Adrenal gland (tissue), 9 donors: ENCODE measurements at regions not wholly inside any gene's neighbourhood (a gene's known extent, or its start where the extent isn't known, plus 50 kb on each side); places are given as distances from the start of the nearest gene placed in this dataset.

Source experiments
- DNase-seq, 7 donors: peaks; one replicate each; pipeline ENCODE4 v3.0.0-alpha.2; 2019 to 2020
- H3K27ac ChIP-seq, 5 donors: fragments of 200-600 bp; sonication (generic) in 4 of 5; 1 replicate in 3 of 5; 2 replicates in 2 of 5; pipeline versions ENCODE4 v1.5.1 to v1.8.0; 2016 to 2020; ENCODE audit warnings: mild to moderate bottlenecking in 1 of 5
- H3K27me3 ChIP-seq: fragments of 200-600 bp; 2 replicates; pipeline ENCODE4 v1.8.0; 2021
- H3K36me3 ChIP-seq, 2 donors: fragments of 200-600 bp; replicated peaks in 1 of 2; 1 replicate in 1 of 2; 2 replicates in 1 of 2; pipeline versions ENCODE4 v1.5.1 to v1.8.0; 2018 to 2022
- H3K4me1 ChIP-seq, 2 donors: fragments of 200-600 bp; replicated peaks in 1 of 2; 1 replicate in 1 of 2; 2 replicates in 1 of 2; pipeline versions ENCODE4 v1.5.1 to v1.8.0; 2018 to 2021
- H3K4me3 ChIP-seq, 4 donors: fragments of 200-600 bp; sonication (generic) in 3 of 4; one replicate each; pipeline ENCODE4 v1.5.1; 2016 to 2018
- H3K9me3 ChIP-seq, 3 donors: fragments of 200-600 bp; sonication (generic) in 1 of 3; replicated peaks in 1 of 3; 1 replicate in 2 of 3; 2 replicates in 1 of 3; pipeline versions ENCODE4 v1.5.1 to v1.8.0; 2016 to 2021
- CTCF ChIP-seq, 6 experiments: fragments of 450-650 bp in 4 of 6; fragments of 200-600 bp in 2 of 6; sonication (generic) in 1 of 6; IDR thresholded peaks; 1 replicate in 5 of 6; 2 replicates in 1 of 6; pipeline versions ENCODE4 v1.5.1 to v1.8.0; 2016 to 2021; ENCODE audit warnings: antibody characterized with exemption in 6 of 6, mild to moderate bottlenecking in 2 of 6, moderate library complexity in 1 of 6
- POLR2A ChIP-seq, 2 donors: fragments of 450-650 bp; IDR thresholded peaks; one replicate each; pipeline ENCODE4 v1.6.1; 2017; ENCODE audit warnings: antibody characterized with exemption in 2 of 2, mild to moderate bottlenecking in 2 of 2, moderate library complexity in 1 of 2
- WGBS, 4 donors: extraction: QIAGEN DNeasy Blood & Tissue Kit in 2 of 4; methylation state at CpG; one replicate each; pipeline versions ENCODE4 v1.1.5 to v1.1.7; 2013 to 2017; 5-methylcytosine and 5-hydroxymethylcytosine counted together
- intact Hi-C, 2 donors: fragments of 100-400 bp; cut with DNase I; formaldehyde crosslinking; loops; one replicate each; pipeline versions ENCODE4 v1.14.1 to v1.15.0; 2022 to 2023
- donor health status: healthy with polysubstance abuse.
- donor health status: Bipolar disorder and iron deficiency.
- donor health status: DM: yes; HTN: yes; CAD: no.
- donor health status: DM: no; HTN: no; CAD: no.
- donor health status: DM: no; HTN: no; CAD: no.

- peak overlapping the region; percentile 81 to 97 (median 96) for H3K27ac ChIP-seq
- no peak for TF ChIP-seq CTCF (IDR thresholded peaks at IDR 0.05)
- no peak for TF ChIP-seq POLR2A (IDR thresholded peaks at IDR 0.05)
- DNase-seq = peak in 3 of 7 donors; percentile 67 to 92 (median 80)
- peaks cover 8 to 25% of the 10 kb centered on the region in 2 donors for H3K4me1 ChIP-seq
- WGBS, 4 donors = 7 to 15% (median 8%) methylated on average over 7 to 20 of the region's 20 CpGs
- intact Hi-C loops = no loop called here
- peak overlapping the region in 1 of 4 donors; percentile 80 for H3K4me3 ChIP-seq
- no peaks in the 10 kb centered on the region for H3K9me3 ChIP-seq
- no peaks in the 10 kb centered on the region for H3K36me3 ChIP-seq
- H3K27me3 ChIP-seq = no peaks in the 10 kb centered on the region
These were observed 112.8 kb downstream of the HFE start for GRCh38 chr6:26199773-26200764.

- no peak for TF ChIP-seq POLR2A (IDR thresholded peaks at IDR 0.05)
- no peak for DNase-seq
- Histone ChIP-seq H3K36me3 (no peaks in the 10 kb centered on the region), H3K27ac (no peak overlapping the region), H3K4me1 (peaks cover 4 to 21% of the 10 kb centered on the region in 2 donors), H3K4me3 (no peak overlapping the region), H3K9me3 (no peaks in the 10 kb centered on the region), H3K27me3 (no peaks in the 10 kb centered on the region)
- 94 to 96% (median 95%) methylated on average over 16 of the region's 16 CpGs for whole genome bisulfite sequencing, 4 donors
- intact Hi-C loops = no loop called here
These were observed 113.9 kb downstream of the HFE start for GRCh38 chr6:26200918-26201721.

- intact Hi-C loops = no loop called here
- Histone ChIP-seq H3K36me3 (no peaks in the 10 kb centered on the region), H3K9me3 (no peaks in the 10 kb centered on the region), H3K4me1 (peaks cover 5 to 22% of the 10 kb centered on the region in 2 donors), H3K27me3 (no peaks in the 10 kb centered on the region), H3K27ac (no peak overlapping the region), H3K4me3 (no peak overlapping the region)
- no peak for DNase-seq
- WGBS, 4 donors = 84 to 97% (median 90%) methylated on average over 5 to 6 of the region's 6 CpGs
- no peak for TF ChIP-seq POLR2A (IDR thresholded peaks at IDR 0.05)
- no peak for TF ChIP-seq CTCF (IDR thresholded peaks at IDR 0.05)
These were observed 115.0 kb downstream of the HFE start for GRCh38 chr6:26202201-26202611.

- Histone ChIP-seq H3K9me3 (no peaks in the 10 kb centered on the region), H3K27ac (no peak overlapping the region), H3K36me3 (no peaks in the 10 kb centered on the region), H3K4me1 (peaks cover 5 to 18% of the 10 kb centered on the region in 2 donors), H3K4me3 (no peak overlapping the region), H3K27me3 (no peaks in the 10 kb centered on the region)
- WGBS, 4 donors = 75 to 82% (median 77%) methylated on average over 8 of the region's 8 CpGs
- intact Hi-C loops = no loop called here
- DNase-seq = no peak
- TF ChIP-seq POLR2A (IDR thresholded peaks at IDR 0.05) = no peak
- TF ChIP-seq CTCF (IDR thresholded peaks at IDR 0.05) = no peak
These were observed 115.8 kb downstream of the HFE start for GRCh38 chr6:26202811-26203583.
